ENCODE measurements at regions not wholly inside any gene's neighbourhood (a gene's known extent, or its start where the extent isn't known, plus 50 kb on each side); places are given as distances from the start of the nearest gene placed in this dataset.

- no peak overlapping the region for H3K27ac ChIP-seq
- H3K9me3 ChIP-seq, result no peaks in the 10 kb centered on the region
Measured at GRCh38 chr21:24210130-24210529, 1397.2 kb downstream of the MRPL39 start.

GRCh38 chr21:24208562-24209260, 1398.6 kb downstream of the MRPL39 start:
- Histone ChIP-seq H3K4me3 (no peak overlapping the region), H3K9me3 (no peaks in the 10 kb centered on the region), H3K27ac (no peak overlapping the region), H3K27me3 (no peaks in the 10 kb centered on the region), H3K4me1 (no peaks in the 10 kb centered on the region), H3K36me3 (no peaks in the 10 kb centered on the region)
- intact Hi-C loops (cut with DNase I), result no loop called here
- TF ChIP-seq POLR2AphosphoS5 (IDR thresholded peaks at IDR 0.05; ENCODE audit: insufficient read depth in 1 of 2, low read depth in 1 of 2) (no peak), CTCF (IDR thresholded peaks at IDR 0.05) (no peak), POLR2A (IDR thresholded peaks at IDR 0.05) (no peak)
- no peak for DNase-seq (ENCODE audit: extremely low spot score in 2 of 2)

More at GRCh38 chr21:24210130-24210529, 1397.2 kb downstream of the MRPL39 start:
- no peak for DNase-seq (ENCODE audit: extremely low spot score in 2 of 2)
- TF ChIP-seq CTCF (IDR thresholded peaks at IDR 0.05), result no peak
- TF ChIP-seq POLR2A (IDR thresholded peaks at IDR 0.05), result no peak
- no peak for TF ChIP-seq POLR2AphosphoS5 (IDR thresholded peaks at IDR 0.05; ENCODE audit: insufficient read depth in 1 of 2, low read depth in 1 of 2)
- H3K27me3 ChIP-seq, result no peaks in the 10 kb centered on the region
- no peaks in the 10 kb centered on the region for H3K36me3 ChIP-seq
- intact Hi-C loops (cut with DNase I), result no loop called here
- no peak overlapping the region for H3K4me3 ChIP-seq
- no peaks in the 10 kb centered on the region for H3K4me1 ChIP-seq

DNA sequence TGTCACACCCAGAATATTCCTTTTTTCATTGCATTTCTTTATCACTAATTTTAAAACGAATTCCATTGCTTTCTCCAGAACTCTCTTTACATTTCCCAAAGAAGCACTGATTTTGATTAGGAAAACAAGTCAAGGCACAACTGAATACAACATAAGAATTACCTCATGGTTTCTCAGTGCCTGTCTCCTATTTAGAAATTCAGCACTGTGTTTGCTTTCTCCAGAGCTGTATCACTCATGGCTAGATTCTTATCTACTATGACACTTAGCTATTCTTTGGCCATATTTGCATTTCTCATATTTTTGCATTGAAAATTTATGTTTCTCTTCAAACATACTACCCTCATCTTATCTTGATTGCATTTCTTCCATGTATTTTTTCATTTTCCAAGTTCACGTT, 1402.0 kb downstream of the MRPL39 start:
- no peak overlapping the region for H3K27ac ChIP-seq
- DNase-seq (ENCODE audit: extremely low spot score in 2 of 2), result no peak
- no peak overlapping the region for H3K4me3 ChIP-seq
- no peaks in the 10 kb centered on the region for H3K27me3 ChIP-seq
- no peaks in the 10 kb centered on the region for H3K9me3 ChIP-seq
- H3K4me1 ChIP-seq, result no peaks in the 10 kb centered on the region
- no peaks in the 10 kb centered on the region for H3K36me3 ChIP-seq
- no peak for TF ChIP-seq CTCF (IDR thresholded peaks at IDR 0.05)
- TF ChIP-seq POLR2A (IDR thresholded peaks at IDR 0.05), result no peak
- no peak for TF ChIP-seq POLR2AphosphoS5 (IDR thresholded peaks at IDR 0.05; ENCODE audit: insufficient read depth in 1 of 2, low read depth in 1 of 2)
- intact Hi-C loops (cut with DNase I), result no loop called here

DNA sequence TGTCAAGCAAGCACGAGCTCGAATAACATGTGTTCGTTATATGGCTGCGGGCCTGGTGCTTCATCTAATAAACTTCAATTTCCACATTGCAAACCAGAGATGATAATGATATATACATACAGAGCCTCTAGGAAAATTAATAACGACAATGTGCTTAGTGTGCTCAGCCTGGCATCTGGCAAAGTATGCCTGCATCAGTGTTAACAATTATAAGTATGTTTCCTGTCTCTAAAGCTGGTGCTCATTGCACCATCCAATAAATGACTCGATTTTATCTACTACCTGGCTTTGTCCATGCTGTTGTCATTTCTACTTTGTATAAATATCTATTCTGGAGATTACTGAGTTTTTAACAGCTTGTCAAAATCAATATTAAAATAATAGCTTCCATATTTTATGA, 1402.6 kb downstream of the MRPL39 start:
- Histone ChIP-seq H3K27me3 (no peaks in the 10 kb centered on the region), H3K9me3 (no peaks in the 10 kb centered on the region), H3K36me3 (no peaks in the 10 kb centered on the region), H3K27ac (no peak overlapping the region), H3K4me1 (no peaks in the 10 kb centered on the region), H3K4me3 (no peak overlapping the region)
- intact Hi-C loops (cut with DNase I), result no loop called here
- DNase-seq (ENCODE audit: extremely low spot score in 2 of 2), result no peak
- no peak for TF ChIP-seq POLR2A (IDR thresholded peaks at IDR 0.05)
- TF ChIP-seq POLR2AphosphoS5 (IDR thresholded peaks at IDR 0.05; ENCODE audit: insufficient read depth in 1 of 2, low read depth in 1 of 2), result no peak
- no peak for TF ChIP-seq CTCF (IDR thresholded peaks at IDR 0.05)

DNA sequence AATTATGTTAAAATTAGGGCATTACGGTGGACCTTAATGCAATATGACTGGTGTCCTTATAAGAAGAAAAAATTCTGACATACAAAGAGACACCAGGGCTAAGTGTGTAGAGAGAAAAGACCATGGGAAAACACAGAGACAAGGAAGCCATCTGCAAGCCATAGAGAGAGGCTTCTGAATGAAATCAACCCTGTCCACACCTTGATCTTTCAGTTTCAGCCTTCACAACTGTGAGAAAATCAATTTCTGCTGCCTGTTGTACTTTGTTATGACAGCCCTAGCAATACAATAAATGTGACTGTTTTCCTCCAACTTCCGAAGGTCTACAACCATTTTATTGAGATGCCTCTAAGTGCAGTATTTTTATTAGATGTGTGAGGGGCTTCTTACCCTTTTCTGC, 1407.2 kb downstream of the MRPL39 start:
- Histone ChIP-seq H3K9me3 (no peaks in the 10 kb centered on the region), H3K4me3 (no peak overlapping the region), H3K36me3 (no peaks in the 10 kb centered on the region), H3K4me1 (no peaks in the 10 kb centered on the region), H3K27ac (no peak overlapping the region), H3K27me3 (no peaks in the 10 kb centered on the region)
- TF ChIP-seq POLR2A (IDR thresholded peaks at IDR 0.05) (no peak), POLR2AphosphoS5 (IDR thresholded peaks at IDR 0.05; ENCODE audit: insufficient read depth in 1 of 2, low read depth in 1 of 2) (no peak), CTCF (IDR thresholded peaks at IDR 0.05) (no peak)
- intact Hi-C loops (cut with DNase I), result no loop called here
- no peak for DNase-seq (ENCODE audit: extremely low spot score in 2 of 2)

Measured in vagina (tissue), 2 donors.